ENCODE measurements at regions not wholly inside any gene's neighbourhood (a gene's known extent, or its start where the extent isn't known, plus 50 kb on each side); places are given as distances from the start of the nearest gene placed in this dataset.

DNA sequence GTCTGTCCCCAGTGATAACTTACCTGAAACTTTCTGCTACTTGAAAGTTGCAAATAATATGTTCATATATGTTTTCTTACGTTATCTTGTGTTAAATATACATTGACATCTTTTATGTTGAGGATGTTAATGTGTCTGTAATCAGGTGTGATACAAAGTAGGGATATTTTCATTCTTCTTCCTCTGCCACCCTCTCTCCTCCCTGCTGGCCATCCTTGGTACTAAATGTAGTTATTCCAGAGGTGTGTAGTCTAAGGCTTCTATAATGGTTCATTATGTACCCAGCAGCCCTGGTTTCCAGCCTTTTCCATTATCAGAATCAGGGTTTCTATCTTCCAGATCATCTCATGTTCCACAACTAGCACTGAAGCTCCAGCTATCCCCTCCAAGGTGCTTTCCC lies 606.7 kb upstream of the KLHL1 start:
- TF ChIP-seq, protein P1, sequence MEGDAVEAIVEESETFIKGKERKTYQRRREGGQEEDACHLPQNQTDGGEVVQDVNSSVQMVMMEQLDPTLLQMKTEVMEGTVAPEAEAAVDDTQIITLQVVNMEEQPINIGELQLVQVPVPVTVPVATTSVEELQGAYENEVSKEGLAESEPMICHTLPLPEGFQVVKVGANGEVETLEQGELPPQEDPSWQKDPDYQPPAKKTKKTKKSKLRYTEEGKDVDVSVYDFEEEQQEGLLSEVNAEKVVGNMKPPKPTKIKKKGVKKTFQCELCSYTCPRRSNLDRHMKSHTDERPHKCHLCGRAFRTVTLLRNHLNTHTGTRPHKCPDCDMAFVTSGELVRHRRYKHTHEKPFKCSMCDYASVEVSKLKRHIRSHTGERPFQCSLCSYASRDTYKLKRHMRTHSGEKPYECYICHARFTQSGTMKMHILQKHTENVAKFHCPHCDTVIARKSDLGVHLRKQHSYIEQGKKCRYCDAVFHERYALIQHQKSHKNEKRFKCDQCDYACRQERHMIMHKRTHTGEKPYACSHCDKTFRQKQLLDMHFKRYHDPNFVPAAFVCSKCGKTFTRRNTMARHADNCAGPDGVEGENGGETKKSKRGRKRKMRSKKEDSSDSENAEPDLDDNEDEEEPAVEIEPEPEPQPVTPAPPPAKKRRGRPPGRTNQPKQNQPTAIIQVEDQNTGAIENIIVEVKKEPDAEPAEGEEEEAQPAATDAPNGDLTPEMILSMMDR (optimal IDR thresholded peaks at IDR 0.05 in 1 of 3, IDR thresholded peaks at IDR 0.05 in 1 of 3, conservative IDR thresholded peaks at IDR 0.05 in 1 of 3; ENCODE audit: extremely low read depth in 1 of 3, insufficient read depth in 2 of 3, low read length in 3 of 3) = no peak
- TF ChIP-seq EZH2 (IDR thresholded peaks at IDR 0.05; ENCODE audit: low read length) = no peak
